Heart right ventricle (tissue), 16 donors: ENCODE measurements at regions not wholly inside any gene's neighbourhood (a gene's known extent, or its start where the extent isn't known, plus 50 kb on each side); places are given as distances from the start of the nearest gene placed in this dataset.

ENCODE experiments used
- ATAC-seq, 8 donors: fragments of 200-7000 bp; cut with Tn5 transposase; one replicate each; pipeline ENCODE4 v1.9.1; 2020; ENCODE audit warnings: mild to moderate bottlenecking in 8 of 8, moderate library complexity in 8 of 8, moderate number of reproducible peaks in 1 of 8
- DNase-seq, 2 donors: peaks; one replicate each; pipeline ENCODE4 v3.0.0-alpha.2; 2020
- H3K27ac ChIP-seq, 10 donors: fragments of 200-600 bp; sonication (generic) in 2 of 10; one replicate each; pipeline versions ENCODE4 v1.5.0 to v1.8.0; 2020 to 2022; ENCODE audit warnings: mild to moderate bottlenecking in 3 of 10
- H3K27me3 ChIP-seq, 7 donors: fragments of 200-600 bp; one replicate each; pipeline ENCODE4 v1.8.0; 2021 to 2022; ENCODE audit warnings: mild to moderate bottlenecking in 2 of 7
- H3K36me3 ChIP-seq, 9 donors: fragments of 200-600 bp; sonication (generic) in 1 of 9; one replicate each; pipeline versions ENCODE4 v1.5.0 to v1.8.0; 2020 to 2022; ENCODE audit warnings: mild to moderate bottlenecking in 2 of 9
- H3K4me1 ChIP-seq, 9 donors: fragments of 200-600 bp; sonication (generic) in 1 of 9; one replicate each; pipeline versions ENCODE4 v1.5.0 to v1.8.0; 2020 to 2022; ENCODE audit warnings: mild to moderate bottlenecking in 4 of 9
- H3K4me3 ChIP-seq, 10 donors: fragments of 200-600 bp; sonication (generic) in 2 of 10; one replicate each; pipeline versions ENCODE4 v1.5.0 to v1.8.0; 2020 to 2022; ENCODE audit warnings: mild to moderate bottlenecking in 7 of 10, moderate library complexity in 2 of 10
- H3K9me3 ChIP-seq, 11 donors: fragments of 200-600 bp in 10 of 11; sonication (generic) in 2 of 11; one replicate each; pipeline versions ENCODE4 v1.5.0 to v1.8.0; 2013 to 2022; ENCODE audit warnings: mild to moderate bottlenecking in 2 of 11, control low read depth in 1 of 11, moderate library complexity in 1 of 11
- WGBS, 2 donors: extraction: QIAGEN DNeasy Blood & Tissue Kit; methylation state at CpG; one replicate each; pipeline ENCODE4 v1.1.7; 2013; ENCODE audit warnings: inconsistent platforms in 1 of 2; 5-methylcytosine and 5-hydroxymethylcytosine counted together
- intact Hi-C, 10 donors: fragments of 100-400 bp; cut with DNase I; formaldehyde crosslinking; loops; one replicate each; pipeline versions ENCODE4 v1.11.1 to v1.14.2; 2022
- TF ChIP-seq, protein P1 (sequence below), 9 donors: fragments of 200-600 bp; sonication (generic) in 2 of 9; IDR thresholded peaks; one replicate each; pipeline versions ENCODE4 v1.5.0 to v1.8.0; 2021 to 2022; ENCODE audit warnings: antibody characterized with exemption in 9 of 9, mild to moderate bottlenecking in 5 of 9, moderate library complexity in 1 of 9
- donor health status: Arrhythmogenic right ventricular cardiomyopathy.
- donor health status: ischemic (EF 13 %, LVEDD 7.1; RV severe dilation, severe dysfunction).
- donor health status: healthy with polysubstance abuse.
- donor health status: DM: no; HTN: yes; CAD: no.
- donor health status: DM: no; HTN: no; CAD: no.
- donor health status: ischemic (EF 25% LVEDD 6.9; RV normal size, moderate dysfunction).
- donor health status: ischemic (EF 25% LVEDD 5.7; RV mildly dilated, moderate dysfunction).
- donor health status: healthy.
- donor health status: DM: yes; HTN: yes; CAD: no.
- donor health status: Ischemic cardiomyopathy.
- donor health status: ischemic (EF 35%, LVEDD 5.7; RV mildly dilated, moderate dysfunction).
- donor health status: nonischemic (EF 11% LVEDD 7.7; RV severe dilation, severe dysfunction).
- donor health status: DM: yes; HTN: yes; CAD: no.
- donor health status: PGD.
- donor health status: ischemic (EF 29% LVEDD 5.4; RV normal size, mild dysfunction).
- donor health status: nonischemic (EF 23%, LVEDD 6.1; RV moderate dilation, normal function).

DNA sequence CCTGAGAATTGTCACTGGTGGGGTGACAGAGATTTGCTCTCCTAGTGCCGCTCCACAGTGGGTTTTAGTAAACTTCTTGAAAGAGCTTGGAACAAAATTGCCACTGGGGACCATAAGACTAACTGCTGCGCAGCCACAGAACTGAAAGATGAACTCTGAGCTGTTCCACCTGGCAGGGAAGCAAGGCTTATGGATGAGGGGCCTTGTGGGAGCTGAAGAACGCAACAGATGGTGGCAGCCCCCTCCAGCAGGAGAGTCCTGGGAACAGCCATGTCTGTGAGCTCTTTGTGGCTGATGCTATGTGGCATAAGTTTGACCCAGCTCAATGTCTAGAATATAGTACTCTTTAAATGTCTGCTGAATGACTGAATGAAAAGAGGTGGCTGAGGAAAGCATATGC is 66.8 kb upstream of the C2CD4B start:
- DNase-seq (no peak), ATAC-seq (no peak)
- Histone ChIP-seq H3K9me3 (no peaks in the 10 kb centered on the region), H3K4me3 (no peak overlapping the region), H3K36me3 (no peaks in the 10 kb centered on the region), H3K4me1 (no peaks in the 10 kb centered on the region), H3K27me3 (peaks cover 0 to 5% (median 0%) of the 10 kb centered on the region in 7 donors), H3K27ac (no peak overlapping the region)
- intact Hi-C loops = no loop called here
- 68 to 75% methylated on average over 3 of the region's 3 CpGs for WGBS, 2 donors
- TF ChIP-seq, protein P1, sequence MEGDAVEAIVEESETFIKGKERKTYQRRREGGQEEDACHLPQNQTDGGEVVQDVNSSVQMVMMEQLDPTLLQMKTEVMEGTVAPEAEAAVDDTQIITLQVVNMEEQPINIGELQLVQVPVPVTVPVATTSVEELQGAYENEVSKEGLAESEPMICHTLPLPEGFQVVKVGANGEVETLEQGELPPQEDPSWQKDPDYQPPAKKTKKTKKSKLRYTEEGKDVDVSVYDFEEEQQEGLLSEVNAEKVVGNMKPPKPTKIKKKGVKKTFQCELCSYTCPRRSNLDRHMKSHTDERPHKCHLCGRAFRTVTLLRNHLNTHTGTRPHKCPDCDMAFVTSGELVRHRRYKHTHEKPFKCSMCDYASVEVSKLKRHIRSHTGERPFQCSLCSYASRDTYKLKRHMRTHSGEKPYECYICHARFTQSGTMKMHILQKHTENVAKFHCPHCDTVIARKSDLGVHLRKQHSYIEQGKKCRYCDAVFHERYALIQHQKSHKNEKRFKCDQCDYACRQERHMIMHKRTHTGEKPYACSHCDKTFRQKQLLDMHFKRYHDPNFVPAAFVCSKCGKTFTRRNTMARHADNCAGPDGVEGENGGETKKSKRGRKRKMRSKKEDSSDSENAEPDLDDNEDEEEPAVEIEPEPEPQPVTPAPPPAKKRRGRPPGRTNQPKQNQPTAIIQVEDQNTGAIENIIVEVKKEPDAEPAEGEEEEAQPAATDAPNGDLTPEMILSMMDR (IDR thresholded peaks at IDR 0.05) = no peak

DNA sequence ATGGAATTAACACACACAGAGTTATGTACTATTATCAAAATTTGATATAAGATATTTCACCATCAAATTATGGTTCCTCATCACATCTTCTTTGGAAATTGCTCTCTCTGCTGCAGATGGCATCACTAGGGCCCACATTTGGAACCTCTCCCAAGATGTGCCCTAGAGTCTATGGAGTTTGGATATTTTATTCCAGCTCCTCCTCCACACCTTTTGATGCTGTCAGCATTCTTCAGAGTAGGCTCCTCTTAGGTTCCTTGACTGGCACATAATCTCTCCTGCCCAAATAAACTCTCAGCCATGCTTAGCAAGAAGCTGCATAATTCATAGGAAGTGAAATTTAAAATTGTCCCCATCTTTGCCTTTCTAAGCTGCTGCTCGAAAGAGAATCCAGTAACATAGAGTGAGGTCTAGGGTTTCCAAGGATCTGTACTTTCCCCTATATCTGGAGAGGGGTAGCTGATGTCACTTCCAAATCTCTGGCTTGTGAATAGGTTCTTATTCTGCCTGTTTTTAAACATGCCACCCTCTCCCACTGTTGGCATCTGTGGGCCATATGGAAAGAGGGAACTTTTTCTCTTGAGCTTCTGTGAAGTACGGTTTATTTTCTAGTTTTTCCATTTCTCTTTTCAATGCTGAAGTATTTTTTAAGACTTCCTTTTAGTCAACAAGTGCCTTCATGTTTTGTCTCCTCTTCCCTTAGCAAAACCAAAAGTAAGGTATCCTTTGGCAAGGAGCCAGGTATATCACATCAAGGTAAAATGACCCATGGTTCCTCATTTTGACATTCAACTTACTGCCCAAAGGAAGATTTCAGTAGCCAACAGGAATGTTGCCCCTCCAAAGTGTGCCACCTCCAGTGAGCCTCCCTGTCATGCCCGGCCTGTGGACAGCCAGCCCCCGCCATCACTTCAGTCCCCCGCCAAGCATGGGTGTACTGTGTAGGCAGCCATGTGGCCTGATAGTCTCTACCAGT is 75.3 kb upstream of the C2CD4B start:
- Histone ChIP-seq H3K27ac (no peak overlapping the region), H3K4me3 (no peak overlapping the region), H3K9me3 (peaks cover 0 to 17% (median 9%) of the 10 kb centered on the region in 11 donors), H3K36me3 (no peaks in the 10 kb centered on the region), H3K27me3 (no peaks in the 10 kb centered on the region), H3K4me1 (no peaks in the 10 kb centered on the region)
- ATAC-seq (no peak), DNase-seq (no peak)
- WGBS, 2 donors = 95 to 98% methylated on average over 5 of the region's 5 CpGs
- intact Hi-C loops = loop anchor here in 1 of 10 donors (10.0 kb wide), 1 partner anchor 106 kb away; no protein-coding TSS in a partner anchor
- TF ChIP-seq, protein P1 (IDR thresholded peaks at IDR 0.05) = no peak

DNA sequence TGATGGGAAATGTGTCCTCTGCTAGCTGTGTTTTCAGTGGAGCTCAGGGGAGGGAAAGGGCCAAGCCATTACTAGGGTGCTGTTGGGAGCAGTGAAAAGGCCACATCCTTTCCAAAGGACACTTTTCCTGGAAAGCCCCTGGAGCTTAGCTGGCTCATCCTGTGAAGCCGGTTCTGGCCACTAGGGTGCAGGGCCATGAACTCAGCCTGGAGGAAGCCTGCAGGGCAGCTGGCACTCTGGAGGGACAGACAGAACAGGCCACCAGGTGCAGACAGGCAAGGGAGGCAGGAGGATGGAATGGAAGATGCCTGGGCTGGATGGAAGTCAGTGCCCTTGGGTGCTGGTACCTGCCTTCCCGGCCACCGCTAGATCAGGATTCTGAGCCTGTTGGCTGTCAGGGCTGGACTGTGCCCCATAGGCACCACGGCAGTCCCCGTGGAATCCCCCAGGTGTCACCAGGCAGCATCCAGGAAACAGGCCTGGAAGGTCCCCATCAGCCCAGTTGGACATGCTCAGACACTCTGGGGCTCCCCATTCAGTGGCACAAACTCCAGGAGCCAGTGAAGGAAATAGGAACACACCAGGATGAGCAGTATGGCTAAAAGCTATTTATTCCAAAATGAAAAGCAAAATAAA is 76.2 kb upstream of the C2CD4B start:
- DNase-seq (no peak), ATAC-seq (no peak)
- 69 to 76% methylated on average over 5 of the region's 5 CpGs for WGBS, 2 donors
- no peak overlapping the region for H3K4me3 ChIP-seq
- no peak overlapping the region for H3K27ac ChIP-seq
- intact Hi-C loops = loop anchor here in 1 of 10 donors (10.0 kb wide), 1 partner anchor 106 kb away; no protein-coding TSS in a partner anchor
- no peaks in the 10 kb centered on the region for H3K36me3 ChIP-seq
- peaks cover 0 to 17% (median 9%) of the 10 kb centered on the region in 11 donors for H3K9me3 ChIP-seq
- H3K4me1 ChIP-seq = no peaks in the 10 kb centered on the region
- TF ChIP-seq, protein P1 (IDR thresholded peaks at IDR 0.05) = peak in 7 of 9 donors; percentile 15 to 36 (median 30)
- no peaks in the 10 kb centered on the region for H3K27me3 ChIP-seq

DNA sequence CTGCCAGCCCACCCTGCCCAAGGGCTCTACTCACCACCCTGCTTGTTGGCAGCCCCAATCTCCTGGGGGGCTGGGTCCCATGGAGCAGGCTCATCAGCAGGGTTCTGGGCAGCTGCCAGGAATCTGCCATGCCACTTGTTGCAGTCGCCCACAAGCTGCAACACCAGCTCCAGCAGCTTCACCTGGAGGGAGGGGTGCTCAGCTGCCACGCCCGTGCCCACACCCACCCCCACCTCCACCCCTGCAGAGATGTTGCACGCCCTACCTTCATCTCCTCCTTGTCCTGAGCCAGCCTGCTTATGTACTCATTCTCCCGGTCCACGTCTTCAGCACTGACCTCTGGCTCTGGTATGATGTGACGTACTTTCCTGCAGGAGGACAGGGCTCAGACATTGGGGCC is 77.9 kb upstream of the C2CD4B start:
- ATAC-seq = no peak

More for the DNA sequence above, 77.9 kb upstream of the C2CD4B start:
- Histone ChIP-seq H3K9me3 (peaks cover 0 to 11% (median 4%) of the 10 kb centered on the region in 11 donors), H3K4me3 (no peak overlapping the region), H3K4me1 (no peaks in the 10 kb centered on the region), H3K27ac (no peak overlapping the region), H3K36me3 (no peaks in the 10 kb centered on the region), H3K27me3 (peaks cover 0 to 4% (median 0%) of the 10 kb centered on the region in 7 donors)
- intact Hi-C loops = loop anchor here in 1 of 10 donors (10.0 kb wide), 1 partner anchor 108 kb away; no protein-coding TSS in a partner anchor
- no peak for DNase-seq
- TF ChIP-seq, protein P1 (IDR thresholded peaks at IDR 0.05) = no peak
- WGBS, 2 donors = 65 to 75% methylated on average over 7 of the region's 7 CpGs
